OCI-LY7 (cell line): ENCODE measurements at regions not wholly inside any gene's neighbourhood (a gene's known extent, or its start where the extent isn't known, plus 50 kb on each side); places are given as distances from the start of the nearest gene placed in this dataset.
A peak's percentile ranks its signal among the peaks of the same experiment; 100 is the strongest.

Experiments
- CTCF ChIP-seq: fragments of 200-600 bp; sonication (generic); conservative IDR thresholded peaks from 2 replicates; pipeline ENCODE4 v1.5.1; 2014; ENCODE audit warnings: mild to moderate bottlenecking, antibody characterized with exemption, low read length, moderate library complexity, mixed read lengths
- EZH2phosphoT487 ChIP-seq: fragments of 200-600 bp; sonication (generic); IDR thresholded peaks from 2 replicates; pipeline ENCODE4 v1.6.1; 2018; ENCODE audit warnings: low read depth, borderline replicate concordance, mild to moderate bottlenecking, mixed run types, antibody characterized with exemption, low read length, moderate library complexity, mixed read lengths

- TF ChIP-seq CTCF (0 out of 2 replicates have a peak, but pooled peaks have one; percentile 22), EZH2phosphoT487 (no peak)
Observed at GRCh38 chr1:4367230-4367777, 287.1 kb upstream of the AJAP1 start.
